PFSK-1 (cell line): ENCODE measurements at regions not wholly inside any gene's neighbourhood (a gene's known extent, or its start where the extent isn't known, plus 50 kb on each side); places are given as distances from the start of the nearest gene placed in this dataset.

Experiments
- SIN3A ChIP-seq: IDR thresholded peaks from 2 replicates; pipeline ENCODE4 v1.6.1; 2012; ENCODE audit warnings: mild to moderate bottlenecking, low read length, moderate library complexity, borderline replicate concordance; ENCODE audit not compliant: insufficient read depth
- TAF1 ChIP-seq: IDR thresholded peaks from 2 replicates; pipeline ENCODE4 v1.6.1; 2012; ENCODE audit warnings: low read length, control low read depth, borderline replicate concordance; ENCODE audit not compliant: insufficient read depth

- TF ChIP-seq TAF1 (no peak), SIN3A (no peak)
These were observed 204.4 kb downstream of the MZT1 start for GRCh38 chr13:72523049-72523448.
